ENCODE measurements at regions not wholly inside any gene's neighbourhood (a gene's known extent, or its start where the extent isn't known, plus 50 kb on each side); places are given as distances from the start of the nearest gene placed in this dataset.
"Not testable (repeated sequence)": the region's sequence is repeated elsewhere in the genome, so short reads cannot be mapped to it uniquely, and the experiment has no call there.

DNA sequence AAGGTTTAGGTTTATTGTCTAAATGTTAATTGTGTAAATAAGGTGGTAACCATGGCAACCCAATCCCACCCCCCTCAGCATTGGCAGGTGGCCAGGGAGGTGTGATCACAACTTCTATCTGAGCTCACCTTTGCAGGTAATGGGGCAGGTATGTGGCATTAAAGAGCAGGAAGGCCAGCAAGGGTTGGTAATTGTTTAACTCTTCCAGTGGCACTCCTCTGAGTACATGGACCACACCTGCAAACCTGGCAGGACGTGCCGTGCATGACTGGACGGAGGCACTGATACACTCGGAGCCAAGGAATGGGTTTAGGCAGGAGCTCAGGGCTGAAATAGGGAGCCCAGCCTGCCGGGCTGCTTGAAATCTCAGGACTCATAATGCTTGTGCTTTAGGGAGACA is 107.0 kb upstream of the BMP2 start:
- Histone ChIP-seq H4K20me1 (ENCODE audit: low read depth, low read length) (no peaks in the 10 kb centered on the region), H3F3A (ENCODE audit: insufficient read depth) (no peaks in the 10 kb centered on the region), H3K36me3 (ENCODE audit: low read length) (no peaks in the 10 kb centered on the region), H3K4me3 (ENCODE audit: insufficient read depth, low read length, poor library complexity, severe bottlenecking) (no peak overlapping the region), H3K79me2 (ENCODE audit: insufficient read depth, low read length) (no peaks in the 10 kb centered on the region), H3K9me3 (ENCODE audit: insufficient read depth, low read length) (no peaks in the 10 kb centered on the region), H3K27ac (ENCODE audit: low read depth, low read length) (no peak overlapping the region), H3K9ac (ENCODE audit: low read length) (no peak overlapping the region), H3K4me2 (ENCODE audit: low read depth, low read length, poor library complexity, severe bottlenecking) (no peak overlapping the region), H3K27me3 (ENCODE audit: low read length) (no peaks in the 10 kb centered on the region), H2AFZ (ENCODE audit: low read depth, low read length, severe bottlenecking) (no peak overlapping the region), H3K9me2 (replicated peaks; ENCODE audit: insufficient read depth, low read length) (no peaks in the 10 kb centered on the region)
- TF ChIP-seq CTCF (IDR thresholded peaks at IDR 0.05; ENCODE audit: insufficient read depth, low read length, poor library complexity, severe bottlenecking) (no peak), EZH2phosphoT487 (conservative IDR thresholded peaks at IDR 0.05; ENCODE audit: low read length) (no peak)

DNA sequence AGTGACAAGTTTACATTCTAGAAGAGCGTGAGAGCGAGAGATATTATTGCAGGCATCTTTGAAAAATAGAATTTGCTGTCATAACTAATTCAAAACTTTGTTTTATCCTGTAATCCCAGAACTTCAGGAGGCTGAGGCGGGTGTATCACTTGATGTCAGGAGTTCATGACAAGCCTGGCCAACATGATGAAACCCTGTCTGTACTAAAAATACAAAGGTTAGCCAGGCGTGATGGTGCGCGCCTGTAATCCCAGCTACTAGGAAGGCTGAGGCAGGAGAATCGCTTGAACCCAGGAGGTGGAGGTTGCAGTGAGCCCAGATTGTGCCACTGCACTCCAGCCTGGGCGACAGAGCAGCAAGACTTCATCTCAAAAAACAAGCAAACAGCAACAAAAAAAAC is 108.6 kb upstream of the BMP2 start:
- H3K27ac ChIP-seq (ENCODE audit: low read depth, low read length); H3K9me2 ChIP-seq (replicated peaks; ENCODE audit: insufficient read depth, low read length); H3K27me3 ChIP-seq (ENCODE audit: low read length): not testable (repeated sequence)

DNA sequence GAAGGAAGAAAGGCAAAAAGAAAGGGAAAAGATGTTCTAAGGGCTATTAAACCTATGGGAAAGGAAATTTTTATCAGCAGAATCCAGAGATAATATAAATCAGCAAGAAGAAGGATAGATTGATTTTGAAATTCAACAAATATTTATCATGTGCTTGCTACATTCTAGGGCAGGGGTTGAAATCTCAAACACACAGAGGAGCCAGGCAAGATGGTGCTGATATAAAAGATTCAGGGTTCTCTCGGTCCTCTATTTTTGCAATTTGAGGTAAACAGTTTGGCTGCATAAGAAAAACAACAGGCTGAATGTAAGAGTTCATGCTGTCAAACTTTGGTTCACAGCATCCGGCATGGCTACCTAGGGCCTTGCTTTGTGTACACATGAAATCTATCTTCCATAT is 109.6 kb upstream of the BMP2 start:
- TF ChIP-seq EZH2phosphoT487 (conservative IDR thresholded peaks at IDR 0.05; ENCODE audit: low read length), result no peak
- no peak for TF ChIP-seq CTCF (IDR thresholded peaks at IDR 0.05; ENCODE audit: insufficient read depth, low read length, poor library complexity, severe bottlenecking)
- H2AFZ ChIP-seq (ENCODE audit: low read depth, low read length, severe bottlenecking), result no peak overlapping the region
- H3K27ac ChIP-seq (ENCODE audit: low read depth, low read length), result no peak overlapping the region
- no peaks in the 10 kb centered on the region for H3K27me3 ChIP-seq (ENCODE audit: low read length)
- H4K20me1 ChIP-seq (ENCODE audit: low read depth, low read length), result no peaks in the 10 kb centered on the region
- H3K9me2 ChIP-seq (replicated peaks; ENCODE audit: insufficient read depth, low read length), result no peaks in the 10 kb centered on the region
- no peak overlapping the region for H3K4me2 ChIP-seq (ENCODE audit: low read depth, low read length, poor library complexity, severe bottlenecking)
- no peak overlapping the region for H3K9ac ChIP-seq (ENCODE audit: low read length)
- H3K36me3 ChIP-seq (ENCODE audit: low read length), result no peaks in the 10 kb centered on the region
- no peaks in the 10 kb centered on the region for H3F3A ChIP-seq (ENCODE audit: insufficient read depth)
- no peaks in the 10 kb centered on the region for H3K9me3 ChIP-seq (ENCODE audit: insufficient read depth, low read length)
- H3K79me2 ChIP-seq (ENCODE audit: insufficient read depth, low read length), result no peaks in the 10 kb centered on the region
- H3K4me3 ChIP-seq (ENCODE audit: insufficient read depth, low read length, poor library complexity, severe bottlenecking), result no peak overlapping the region

More for the DNA sequence above, 108.6 kb upstream of the BMP2 start:
- H4K20me1 ChIP-seq (ENCODE audit: low read depth, low read length); H3F3A ChIP-seq (ENCODE audit: insufficient read depth); H3K4me3 ChIP-seq (ENCODE audit: insufficient read depth, low read length, poor library complexity, severe bottlenecking); H3K79me2 ChIP-seq (ENCODE audit: insufficient read depth, low read length); H3K9ac ChIP-seq (ENCODE audit: low read length); H2AFZ ChIP-seq (ENCODE audit: low read depth, low read length, severe bottlenecking); H3K36me3 ChIP-seq (ENCODE audit: low read length); H3K4me2 ChIP-seq (ENCODE audit: low read depth, low read length, poor library complexity, severe bottlenecking); H3K9me3 ChIP-seq (ENCODE audit: insufficient read depth, low read length): not testable (repeated sequence)

DNA sequence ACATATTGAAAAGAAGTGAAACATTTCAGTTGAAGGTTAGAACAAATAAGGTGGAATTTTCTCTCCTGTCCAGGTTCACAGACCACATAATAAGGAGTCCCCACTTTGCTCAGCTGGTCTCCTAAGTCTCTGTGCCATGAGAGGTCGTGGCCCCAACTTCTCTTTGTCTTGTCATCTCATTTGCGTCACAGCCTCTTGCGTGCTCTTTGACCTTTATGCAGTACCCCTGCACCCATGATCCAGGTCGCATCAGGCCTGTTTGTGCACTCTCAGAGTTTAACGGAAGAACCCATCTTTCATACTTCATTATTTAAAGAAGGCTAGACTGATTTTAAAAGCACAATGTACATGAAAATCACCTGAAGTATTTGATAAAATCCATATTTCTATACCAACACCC is 110.4 kb upstream of the BMP2 start:
- Histone ChIP-seq H2AFZ (ENCODE audit: low read depth, low read length, severe bottlenecking) (no peak overlapping the region), H3F3A (ENCODE audit: insufficient read depth) (no peaks in the 10 kb centered on the region), H3K4me2 (ENCODE audit: low read depth, low read length, poor library complexity, severe bottlenecking) (no peak overlapping the region), H3K9me3 (ENCODE audit: insufficient read depth, low read length) (no peaks in the 10 kb centered on the region), H3K27me3 (ENCODE audit: low read length) (no peaks in the 10 kb centered on the region), H3K36me3 (ENCODE audit: low read length) (no peaks in the 10 kb centered on the region), H3K9me2 (replicated peaks; ENCODE audit: insufficient read depth, low read length) (no peaks in the 10 kb centered on the region), H3K79me2 (ENCODE audit: insufficient read depth, low read length) (no peaks in the 10 kb centered on the region), H4K20me1 (ENCODE audit: low read depth, low read length) (no peaks in the 10 kb centered on the region), H3K27ac (ENCODE audit: low read depth, low read length) (no peak overlapping the region), H3K4me3 (ENCODE audit: insufficient read depth, low read length, poor library complexity, severe bottlenecking) (no peak overlapping the region), H3K9ac (ENCODE audit: low read length) (no peak overlapping the region)
- TF ChIP-seq CTCF (IDR thresholded peaks at IDR 0.05; ENCODE audit: insufficient read depth, low read length, poor library complexity, severe bottlenecking) (no peak), EZH2phosphoT487 (conservative IDR thresholded peaks at IDR 0.05; ENCODE audit: low read length) (no peak)

All from SU-DHL-6 (cell line).